ENCODE measurements at regions not wholly inside any gene's neighbourhood (a gene's known extent, or its start where the extent isn't known, plus 50 kb on each side); places are given as distances from the start of the nearest gene placed in this dataset.

GRCh38 chr4:149247164-149247563 is 568.5 kb downstream of the IQCM start:
- TF ChIP-seq POLR2A (IDR thresholded peaks at IDR 0.05; ENCODE audit: low read depth, low read length) (no peak), POLR2AphosphoS5 (IDR thresholded peaks at IDR 0.05; ENCODE audit: low read depth, low read length) (no peak)
